GM13977 (cell line): ENCODE measurements at regions not wholly inside any gene's neighbourhood (a gene's known extent, or its start where the extent isn't known, plus 50 kb on each side); places are given as distances from the start of the nearest gene placed in this dataset.

Source experiments
- DNase-seq: peaks from one replicate; pipeline ENCODE4 v3.0.0; 2012; ENCODE audit warnings: low spot score
- in situ Hi-C: fragments of 300-500 bp; cut with MboI; formaldehyde crosslinking; loops from one replicate; pipeline ENCODE4 v1.12.0; 2022; ENCODE audit warnings: low sequenced_read_pairs, low pct_unique_long_range_greater_than_20kb, mixed read lengths, inconsistent platforms; ENCODE audit not compliant: unreplicated experiment
- TF ChIP-seq, protein P1 (sequence below): IDR thresholded peaks from 2 replicates; pipeline ENCODE4 v1.5.1; 2012; ENCODE audit warnings: mild to moderate bottlenecking, control low read depth; ENCODE audit not compliant: insufficient read depth; ENCODE audit errors: extremely low read depth, missing control alignments

GRCh38 chr7:9752033-9752432 is 1221.6 kb upstream of the PHF14 start:
- in situ Hi-C loops, result no loop called here

GRCh38 chr7:9761224-9761623 is 1212.4 kb upstream of the PHF14 start:
- TF ChIP-seq, protein P1, sequence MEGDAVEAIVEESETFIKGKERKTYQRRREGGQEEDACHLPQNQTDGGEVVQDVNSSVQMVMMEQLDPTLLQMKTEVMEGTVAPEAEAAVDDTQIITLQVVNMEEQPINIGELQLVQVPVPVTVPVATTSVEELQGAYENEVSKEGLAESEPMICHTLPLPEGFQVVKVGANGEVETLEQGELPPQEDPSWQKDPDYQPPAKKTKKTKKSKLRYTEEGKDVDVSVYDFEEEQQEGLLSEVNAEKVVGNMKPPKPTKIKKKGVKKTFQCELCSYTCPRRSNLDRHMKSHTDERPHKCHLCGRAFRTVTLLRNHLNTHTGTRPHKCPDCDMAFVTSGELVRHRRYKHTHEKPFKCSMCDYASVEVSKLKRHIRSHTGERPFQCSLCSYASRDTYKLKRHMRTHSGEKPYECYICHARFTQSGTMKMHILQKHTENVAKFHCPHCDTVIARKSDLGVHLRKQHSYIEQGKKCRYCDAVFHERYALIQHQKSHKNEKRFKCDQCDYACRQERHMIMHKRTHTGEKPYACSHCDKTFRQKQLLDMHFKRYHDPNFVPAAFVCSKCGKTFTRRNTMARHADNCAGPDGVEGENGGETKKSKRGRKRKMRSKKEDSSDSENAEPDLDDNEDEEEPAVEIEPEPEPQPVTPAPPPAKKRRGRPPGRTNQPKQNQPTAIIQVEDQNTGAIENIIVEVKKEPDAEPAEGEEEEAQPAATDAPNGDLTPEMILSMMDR, result no peak
- in situ Hi-C loops, result no loop called here
- no peak for DNase-seq

More at GRCh38 chr7:9752033-9752432, 1221.6 kb upstream of the PHF14 start:
- TF ChIP-seq, protein P1, result no peak
- no peak for DNase-seq

DNA sequence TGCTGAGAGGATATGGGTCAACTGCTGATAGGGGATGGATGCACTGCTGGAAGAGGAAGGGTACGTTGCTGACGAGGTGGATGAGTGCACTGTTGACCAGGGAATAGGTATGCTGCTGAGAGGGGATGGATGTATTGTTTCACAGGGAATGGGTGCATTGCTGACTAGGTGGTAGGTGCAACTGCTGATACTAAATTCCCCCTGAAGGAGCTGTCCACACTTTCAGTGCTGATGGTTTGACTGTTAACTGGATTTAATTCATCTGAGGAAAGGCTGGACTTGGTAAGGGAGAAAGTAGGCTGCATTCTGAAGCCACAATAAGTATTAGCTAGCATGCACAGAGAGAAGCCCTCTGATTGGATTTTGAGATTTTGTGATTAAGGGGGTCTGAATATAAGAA is 1196.8 kb upstream of the PHF14 start:
- DNase-seq, result no peak
- in situ Hi-C loops, result no loop called here
- TF ChIP-seq, protein P1, result no peak

DNA sequence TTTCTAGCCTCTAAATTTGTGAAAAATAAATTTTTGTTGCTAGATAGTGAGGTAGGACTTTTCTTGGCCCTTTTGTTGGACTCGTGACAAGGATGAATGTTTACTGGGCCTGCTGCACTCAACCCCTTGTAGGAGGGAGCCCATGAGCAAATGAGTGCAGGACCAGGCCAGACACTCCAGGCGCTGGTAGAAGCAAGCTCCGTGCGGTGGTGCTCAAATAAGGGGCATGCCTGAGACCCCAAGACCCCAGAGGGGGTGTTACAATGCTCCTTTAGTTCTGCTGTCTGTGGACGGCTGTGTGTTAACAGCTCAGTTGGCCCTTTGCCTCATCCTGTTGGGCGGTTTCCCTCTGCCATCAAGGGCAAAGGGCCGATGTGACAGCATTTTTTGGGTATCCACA is 1195.3 kb upstream of the PHF14 start:
- DNase-seq, result no peak
- TF ChIP-seq, protein P1, result no peak
- in situ Hi-C loops, result no loop called here

DNA sequence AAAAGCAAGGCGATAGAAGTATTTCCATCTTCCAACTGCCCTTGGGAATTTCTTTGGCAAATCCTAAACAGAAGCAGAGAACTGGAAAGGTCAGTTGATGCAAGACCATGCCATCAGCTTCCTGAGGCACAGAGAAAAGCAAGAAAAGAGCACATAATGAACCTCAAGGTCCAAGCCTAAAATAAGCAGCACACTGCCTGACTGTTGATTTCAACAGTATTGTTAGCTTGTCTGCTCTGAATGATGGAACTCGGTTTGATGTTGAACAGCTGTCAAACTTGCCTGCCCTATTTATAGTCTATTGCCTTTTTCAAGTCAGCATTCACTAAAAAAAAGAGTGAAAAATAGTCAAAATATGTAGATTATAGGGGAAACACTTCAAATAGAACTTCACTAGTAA is 1192.0 kb upstream of the PHF14 start:
- TF ChIP-seq, protein P1, result no peak
- in situ Hi-C loops, result no loop called here

GRCh38 chr7:9782275-9782674 is 1191.4 kb upstream of the PHF14 start:
- no peak for DNase-seq
- in situ Hi-C loops, result no loop called here
- TF ChIP-seq, protein P1, result no peak

More for the DNA sequence above, 1192.0 kb upstream of the PHF14 start:
- no peak for DNase-seq

GRCh38 chr7:9785211-9785610 is 1188.5 kb upstream of the PHF14 start:
- TF ChIP-seq, protein P1, result no peak
- in situ Hi-C loops, result no loop called here
- no peak for DNase-seq
